Tibial nerve (tissue), 4 donors: ENCODE measurements at regions not wholly inside any gene's neighbourhood (a gene's known extent, or its start where the extent isn't known, plus 50 kb on each side); places are given as distances from the start of the nearest gene placed in this dataset.
A peak's percentile ranks its signal among the peaks of the same experiment; 100 is the strongest.

ENCODE experiments used
- DNase-seq, 2 donors: peaks; one replicate each; pipeline ENCODE4 v3.0.0-alpha.2; 2019; ENCODE audit warnings: low spot score in 2 of 2
- H3K27ac ChIP-seq, 4 donors: fragments of 200-600 bp; sonication (generic) in 3 of 4; one replicate each; pipeline ENCODE4 v1.5.1; 2017 to 2019; ENCODE audit warnings: mild to moderate bottlenecking in 1 of 4
- H3K27me3 ChIP-seq, 2 donors: fragments of 200-600 bp; sonication (generic) in 1 of 2; one replicate each; pipeline versions ENCODE4 v1.5.1 to v1.6.0; 2017 to 2019
- H3K36me3 ChIP-seq, 3 donors: fragments of 200-600 bp; sonication (generic); one replicate each; pipeline ENCODE4 v1.5.1; 2018 to 2019
- H3K4me1 ChIP-seq, 4 donors: fragments of 200-600 bp; sonication (generic) in 3 of 4; one replicate each; pipeline ENCODE4 v1.5.1; 2017 to 2019
- H3K4me3 ChIP-seq, 4 donors: fragments of 200-600 bp; sonication (generic) in 3 of 4; one replicate each; pipeline ENCODE4 v1.5.1; 2017 to 2019; ENCODE audit warnings: mild to moderate bottlenecking in 1 of 4, moderate library complexity in 1 of 4
- H3K9me3 ChIP-seq, 4 donors: fragments of 200-600 bp; sonication (generic) in 3 of 4; one replicate each; pipeline ENCODE4 v1.5.1; 2017 to 2019
- EP300 ChIP-seq, 2 donors: sonication (generic); formaldehyde crosslinking; IDR thresholded peaks; one replicate each; pipeline ENCODE4 v1.6.1; 2017; ENCODE audit warnings: antibody characterized with exemption in 2 of 2, mild to moderate bottlenecking in 1 of 2
- POLR2A ChIP-seq, 2 donors: fragments of 450-650 bp; IDR thresholded peaks; one replicate each; pipeline ENCODE4 v1.6.1; 2017; ENCODE audit warnings: antibody characterized with exemption in 2 of 2, mild to moderate bottlenecking in 2 of 2, moderate library complexity in 2 of 2
- WGBS, 2 donors: methylation state at CpG; one replicate each; pipeline ENCODE4 v1.1.5; 2018; 5-methylcytosine and 5-hydroxymethylcytosine counted together
- TF ChIP-seq, protein P1 (sequence below), 5 experiments: fragments of 200-600 bp in 3 of 5; fragments of 450-650 bp in 2 of 5; sonication (generic) in 3 of 5; IDR thresholded peaks; one replicate each; pipeline ENCODE4 v1.5.1; 2016 to 2019; ENCODE audit warnings: antibody characterized with exemption in 5 of 5, mild to moderate bottlenecking in 3 of 5, moderate library complexity in 2 of 5

GRCh38 chr2:84323890-84324289, 135.2 kb downstream of the SUCLG1 start:
- no peaks in the 10 kb centered on the region for H3K36me3 ChIP-seq
- TF ChIP-seq POLR2A (IDR thresholded peaks at IDR 0.05): no peak
- TF ChIP-seq, protein P1, sequence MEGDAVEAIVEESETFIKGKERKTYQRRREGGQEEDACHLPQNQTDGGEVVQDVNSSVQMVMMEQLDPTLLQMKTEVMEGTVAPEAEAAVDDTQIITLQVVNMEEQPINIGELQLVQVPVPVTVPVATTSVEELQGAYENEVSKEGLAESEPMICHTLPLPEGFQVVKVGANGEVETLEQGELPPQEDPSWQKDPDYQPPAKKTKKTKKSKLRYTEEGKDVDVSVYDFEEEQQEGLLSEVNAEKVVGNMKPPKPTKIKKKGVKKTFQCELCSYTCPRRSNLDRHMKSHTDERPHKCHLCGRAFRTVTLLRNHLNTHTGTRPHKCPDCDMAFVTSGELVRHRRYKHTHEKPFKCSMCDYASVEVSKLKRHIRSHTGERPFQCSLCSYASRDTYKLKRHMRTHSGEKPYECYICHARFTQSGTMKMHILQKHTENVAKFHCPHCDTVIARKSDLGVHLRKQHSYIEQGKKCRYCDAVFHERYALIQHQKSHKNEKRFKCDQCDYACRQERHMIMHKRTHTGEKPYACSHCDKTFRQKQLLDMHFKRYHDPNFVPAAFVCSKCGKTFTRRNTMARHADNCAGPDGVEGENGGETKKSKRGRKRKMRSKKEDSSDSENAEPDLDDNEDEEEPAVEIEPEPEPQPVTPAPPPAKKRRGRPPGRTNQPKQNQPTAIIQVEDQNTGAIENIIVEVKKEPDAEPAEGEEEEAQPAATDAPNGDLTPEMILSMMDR (IDR thresholded peaks at IDR 0.05): no peak
- TF ChIP-seq EP300 (IDR thresholded peaks at IDR 0.05): no peak

GRCh38 chr2:84320940-84321339, 138.1 kb downstream of the SUCLG1 start:
- no peaks in the 10 kb centered on the region for H3K36me3 ChIP-seq
- H3K9me3 ChIP-seq: no peaks in the 10 kb centered on the region
- WGBS, 2 donors: 56 to 72% methylated on average over 2 of the region's 2 CpGs
- no peaks in the 10 kb centered on the region for H3K4me1 ChIP-seq
- no peaks in the 10 kb centered on the region for H3K27me3 ChIP-seq
- TF ChIP-seq EP300 (IDR thresholded peaks at IDR 0.05) (no peak), POLR2A (IDR thresholded peaks at IDR 0.05) (no peak)
- TF ChIP-seq, protein P1 (IDR thresholded peaks at IDR 0.05): no peak
- H3K4me3 ChIP-seq: no peak overlapping the region
- no peak for DNase-seq
- no peak overlapping the region for H3K27ac ChIP-seq

More at GRCh38 chr2:84323890-84324289, 135.2 kb downstream of the SUCLG1 start:
- H3K27ac ChIP-seq: no peak overlapping the region
- DNase-seq: no peak
- H3K4me1 ChIP-seq: no peaks in the 10 kb centered on the region
- H3K27me3 ChIP-seq: no peaks in the 10 kb centered on the region
- 60 to 63% methylated on average over 2 of the region's 2 CpGs for WGBS, 2 donors
- no peak overlapping the region for H3K4me3 ChIP-seq
- no peaks in the 10 kb centered on the region for H3K9me3 ChIP-seq

- Histone ChIP-seq H3K27ac (no peak overlapping the region), H3K27me3 (peaks cover 0 to 3% of the 10 kb centered on the region in 2 donors), H3K36me3 (no peaks in the 10 kb centered on the region), H3K9me3 (no peaks in the 10 kb centered on the region), H3K4me3 (no peak overlapping the region), H3K4me1 (no peaks in the 10 kb centered on the region)
- DNase-seq: no peak
- 70 to 77% methylated on average over 6 of the region's 6 CpGs for WGBS, 2 donors
- TF ChIP-seq POLR2A (IDR thresholded peaks at IDR 0.05) (no peak), EP300 (IDR thresholded peaks at IDR 0.05) (no peak)
- TF ChIP-seq, protein P1 (IDR thresholded peaks at IDR 0.05): no peak
Observed at GRCh38 chr2:84319581-84319980, 139.5 kb downstream of the SUCLG1 start.

DNA sequence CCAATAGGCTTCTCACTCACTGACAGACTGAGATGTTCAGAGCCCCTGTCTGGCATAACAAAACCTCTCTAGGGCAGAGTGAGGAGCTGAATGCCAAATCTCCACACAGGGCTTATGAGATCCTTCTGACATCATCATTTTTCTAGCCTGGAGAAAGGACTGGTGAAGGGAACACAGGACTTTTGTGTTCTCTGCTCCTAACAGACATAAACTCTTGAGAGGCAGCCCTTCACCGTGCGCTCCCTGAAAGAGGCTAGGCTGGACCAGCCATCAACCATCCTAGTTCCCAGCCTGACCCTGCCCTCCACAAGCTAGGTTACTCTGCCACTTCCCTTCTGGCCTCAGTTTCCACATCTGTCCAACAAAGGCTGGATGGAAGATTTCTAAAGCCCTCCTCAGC, 141.9 kb downstream of the SUCLG1 start:
- H3K4me1 ChIP-seq: no peaks in the 10 kb centered on the region
- H3K9me3 ChIP-seq: no peaks in the 10 kb centered on the region
- H3K27me3 ChIP-seq: peaks cover 0 to 3% of the 10 kb centered on the region in 2 donors
- H3K36me3 ChIP-seq: no peaks in the 10 kb centered on the region
- H3K27ac ChIP-seq: no peak overlapping the region
- H3K4me3 ChIP-seq: no peak overlapping the region
- WGBS, 2 donors: 66 to 72% methylated on average over 2 of the region's 2 CpGs
- no peak for DNase-seq
- TF ChIP-seq POLR2A (IDR thresholded peaks at IDR 0.05) (no peak), EP300 (IDR thresholded peaks at IDR 0.05) (no peak)
- TF ChIP-seq, protein P1 (IDR thresholded peaks at IDR 0.05): no peak

DNA sequence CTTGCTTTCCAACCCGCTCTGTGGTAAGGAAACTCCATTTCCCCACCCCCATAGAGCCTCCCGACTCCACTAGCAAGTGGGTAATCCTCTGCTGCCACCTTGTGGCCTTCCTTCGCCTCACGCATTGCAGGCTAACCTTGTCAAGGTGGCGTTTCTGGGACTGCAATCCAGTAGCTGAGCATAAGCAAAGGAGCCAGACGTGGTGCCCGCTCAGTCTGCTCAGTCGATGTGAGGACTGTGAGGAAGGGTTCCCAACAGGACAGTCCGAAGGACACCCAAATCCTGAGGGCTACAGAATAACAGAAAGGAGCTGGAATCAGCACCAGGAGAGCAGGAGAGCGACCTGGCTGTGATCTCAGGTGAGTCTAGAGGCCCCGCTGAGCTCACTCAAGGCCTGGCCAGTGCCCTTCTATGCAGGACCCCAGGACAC, 144.2 kb downstream of the SUCLG1 start:
- H3K27me3 ChIP-seq: peaks cover 0 to 3% of the 10 kb centered on the region in 2 donors
- H3K36me3 ChIP-seq: no peaks in the 10 kb centered on the region
- H3K27ac ChIP-seq: no peak overlapping the region
- no peak overlapping the region for H3K4me3 ChIP-seq
- no peaks in the 10 kb centered on the region for H3K9me3 ChIP-seq
- DNase-seq: peak; percentile 36 to 75
- TF ChIP-seq, protein P1 (IDR thresholded peaks at IDR 0.05): peak; percentile 54 to 71 (median 68)
- no peak for TF ChIP-seq EP300 (IDR thresholded peaks at IDR 0.05)
- WGBS, 2 donors: 22 to 30% methylated on average over 11 of the region's 11 CpGs
- H3K4me1 ChIP-seq: no peaks in the 10 kb centered on the region
